ENCODE measurements at regions not wholly inside any gene's neighbourhood (a gene's known extent, or its start where the extent isn't known, plus 50 kb on each side); places are given as distances from the start of the nearest gene placed in this dataset.

DNA sequence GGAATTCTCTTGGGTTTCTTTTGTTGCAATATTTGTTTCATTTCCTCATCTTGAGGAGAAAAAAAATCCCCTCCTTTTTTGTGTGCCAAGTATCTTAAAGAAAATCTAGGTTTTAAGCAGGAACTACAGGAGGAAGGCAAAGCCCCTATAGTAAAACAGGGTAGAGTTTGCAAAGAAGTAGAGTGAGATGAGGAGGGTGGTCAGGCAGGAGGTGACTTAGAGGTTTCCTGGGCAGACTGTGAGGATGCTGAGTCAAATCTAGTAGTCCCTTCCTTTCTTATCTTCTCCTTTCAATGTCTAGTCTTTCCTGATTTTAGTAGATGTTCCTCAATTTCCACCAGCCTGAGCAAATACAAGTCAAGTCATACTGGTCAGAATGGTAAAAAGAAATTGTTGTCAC, 222.5 kb downstream of the PMAIP1 start:
- H3K4me3 ChIP-seq (ENCODE audit: low read depth, low read length): no peak overlapping the region
- DNase-seq (ENCODE audit: low read depth): no peak
- TF ChIP-seq CTCF (IDR thresholded peaks at IDR 0.05; ENCODE audit: insufficient read depth, low read length): no peak

GRCh38 chr18:60120231-60120750, 220.5 kb downstream of the PMAIP1 start:
- no peak overlapping the region for H3K4me3 ChIP-seq (ENCODE audit: low read depth, low read length)
- no peak for DNase-seq (ENCODE audit: low read depth)
- TF ChIP-seq CTCF (IDR thresholded peaks at IDR 0.05; ENCODE audit: insufficient read depth, low read length): no peak

DNA sequence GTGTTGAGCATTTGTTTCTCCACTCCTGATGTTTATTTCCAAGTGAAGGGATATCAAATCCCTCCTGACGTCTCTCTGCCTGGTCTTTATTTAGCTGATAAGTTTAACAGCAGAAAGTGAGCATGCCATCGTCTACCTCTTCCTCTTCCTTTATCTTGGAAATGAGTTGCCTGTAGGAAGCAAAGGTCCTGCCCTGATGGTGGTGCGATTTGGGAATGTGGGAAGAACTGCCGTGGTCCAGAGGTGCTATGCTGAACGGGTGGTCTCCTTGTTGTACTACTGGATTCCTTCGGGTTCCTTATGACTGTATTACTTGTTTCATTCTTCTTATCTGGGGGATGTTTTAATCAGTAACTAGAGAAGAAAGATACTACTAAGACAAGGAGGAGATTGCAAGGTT, 217.5 kb downstream of the PMAIP1 start:
- DNase-seq (ENCODE audit: low read depth): no peak
- TF ChIP-seq CTCF (IDR thresholded peaks at IDR 0.05; ENCODE audit: insufficient read depth, low read length): no peak
- H3K4me3 ChIP-seq (ENCODE audit: low read depth, low read length): no peak overlapping the region

- no peak for TF ChIP-seq CTCF (IDR thresholded peaks at IDR 0.05; ENCODE audit: insufficient read depth, low read length)
- H3K4me3 ChIP-seq (ENCODE audit: low read depth, low read length): no peak overlapping the region
Observed at GRCh38 chr18:60113396-60113795, 213.6 kb downstream of the PMAIP1 start.

GRCh38 chr18:60112369-60112768, 212.6 kb downstream of the PMAIP1 start:
- DNase-seq (ENCODE audit: low read depth): no peak
- TF ChIP-seq CTCF (IDR thresholded peaks at IDR 0.05; ENCODE audit: insufficient read depth, low read length): no peak
- no peak overlapping the region for H3K4me3 ChIP-seq (ENCODE audit: low read depth, low read length)

More at GRCh38 chr18:60113396-60113795, 213.6 kb downstream of the PMAIP1 start:
- no peak for DNase-seq (ENCODE audit: low read depth)

DNA sequence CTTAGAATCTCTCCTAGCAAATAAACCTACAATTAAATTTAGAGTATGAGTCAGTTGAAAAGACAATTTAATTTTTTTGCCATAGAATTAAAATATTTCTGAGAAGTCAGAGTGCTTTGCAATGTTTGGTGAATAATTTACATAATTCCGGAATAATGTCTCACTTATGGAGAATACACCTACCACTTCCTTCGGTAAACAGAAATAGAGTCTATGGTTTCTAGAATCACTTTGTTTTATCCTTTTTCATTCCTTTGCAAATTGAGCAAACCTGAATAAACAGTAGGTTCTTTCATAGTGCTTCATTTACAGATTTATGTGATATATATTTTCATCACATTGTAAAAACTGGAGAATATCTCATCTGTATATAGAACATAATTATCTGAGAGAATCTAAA, 211.7 kb downstream of the PMAIP1 start:
- no peak for DNase-seq (ENCODE audit: low read depth)
- TF ChIP-seq CTCF (IDR thresholded peaks at IDR 0.05; ENCODE audit: insufficient read depth, low read length): no peak
- no peak overlapping the region for H3K4me3 ChIP-seq (ENCODE audit: low read depth, low read length)

DNA sequence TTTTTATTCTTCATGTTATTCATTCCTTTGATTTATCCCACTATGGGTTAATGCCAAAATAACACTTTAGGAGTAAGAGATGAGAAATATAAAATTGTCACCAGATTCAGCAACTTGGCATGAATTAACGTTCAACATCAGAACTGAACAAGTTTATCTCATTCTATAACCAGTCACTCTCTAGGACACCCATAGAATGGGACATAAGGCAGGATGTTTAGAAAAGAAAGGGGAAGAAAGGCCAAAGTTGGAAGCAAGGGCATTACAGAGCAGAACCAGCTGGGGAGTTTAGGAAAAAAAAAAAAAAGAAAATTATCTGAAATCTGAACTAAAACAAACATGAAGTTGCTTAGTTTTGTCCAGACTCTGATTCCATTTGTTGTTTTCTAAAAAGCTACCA, 211.0 kb downstream of the PMAIP1 start:
- H3K4me3 ChIP-seq (ENCODE audit: low read depth, low read length): no peak overlapping the region
- TF ChIP-seq CTCF (IDR thresholded peaks at IDR 0.05; ENCODE audit: insufficient read depth, low read length): no peak
- no peak for DNase-seq (ENCODE audit: low read depth)
